IMR-90 (cell line): ENCODE measurements at regions not wholly inside any gene's neighbourhood (a gene's known extent, or its start where the extent isn't known, plus 50 kb on each side); places are given as distances from the start of the nearest gene placed in this dataset.
"Not testable (repeated sequence)": the region's sequence is repeated elsewhere in the genome, so short reads cannot be mapped to it uniquely, and the experiment has no call there.

Source experiments
- ATAC-seq: fragments of 200-7000 bp; cut with Tn5 transposase; 2 replicates; pipeline ENCODE4 v1.9.1; 2020; ENCODE audit warnings: low read depth, mild to moderate bottlenecking, moderate library complexity
- BruUV-seq: library from RNA; stranded (reverse); fragments of 400-500 nt; replicated peaks from 2 replicates; lab custom pipeline; 2021; lab: Mats Ljungman, UMichigan
- CTCF ChIA-PET: fragments of 300-600 bp; formaldehyde crosslinking; extraction: SDS; loops from one replicate; lab custom pipeline; 2021; ENCODE audit warnings: antibody characterized with exemption; lab: Yijun Ruan, JAX
- POLR2A ChIA-PET: fragments of 300-600 bp; sonication (Branson Sonifier 250); formaldehyde crosslinking; loops from one replicate; lab custom pipeline; 2022; ENCODE audit warnings: antibody characterized with exemption; ENCODE audit not compliant: unreplicated experiment; lab: Charles Lee
- DNase-seq: peaks from one replicate; pipeline ENCODE4 v3.0.0; 2013
- H2AFZ ChIP-seq: replicated peaks from 2 replicates; pipeline ENCODE3; 2013; ENCODE audit warnings: low read length, mild to moderate bottlenecking; ENCODE audit not compliant: poor library complexity
- H2AK5ac ChIP-seq: 2 replicates; pipeline ENCODE4 v1.6.1; 2013; ENCODE audit warnings: low read depth, low read length, inconsistent platforms
- H2AK9ac ChIP-seq: replicated peaks from 2 replicates; pipeline ENCODE3; 2013; ENCODE audit warnings: mild to moderate bottlenecking, low read depth, low read length, moderate library complexity; ENCODE audit not compliant: poor library complexity
- H2BK120ac ChIP-seq: 2 replicates; pipeline ENCODE4 v1.6.1; 2013; ENCODE audit warnings: low read depth, low read length, inconsistent platforms
- H2BK15ac ChIP-seq: 3 replicates; pipeline ENCODE4 v1.6.1; 2013; ENCODE audit warnings: low read depth, low read length, inconsistent platforms
- H2BK20ac ChIP-seq: 2 replicates; pipeline ENCODE4 v1.6.1; 2013; ENCODE audit warnings: low read depth, mild to moderate bottlenecking, inconsistent platforms, low read length, moderate library complexity
- H2BK5ac ChIP-seq: 2 replicates; pipeline ENCODE4 v1.6.1; 2013; ENCODE audit warnings: mild to moderate bottlenecking, low read depth, low read length, inconsistent platforms; ENCODE audit not compliant: poor library complexity, severe bottlenecking
- H3K14ac ChIP-seq: replicated peaks from 2 replicates; pipeline ENCODE4 v1.6.1; 2013; ENCODE audit warnings: low read depth, low read length, inconsistent platforms
- H3K18ac ChIP-seq: 2 replicates; pipeline ENCODE4 v1.6.1; 2013; ENCODE audit warnings: low read depth, low read length, control low read depth
- H3K23ac ChIP-seq: 2 replicates; pipeline ENCODE4 v1.6.1; 2013; ENCODE audit warnings: low read depth, low read length, inconsistent platforms
- H3K27ac ChIP-seq: 2 replicates; pipeline ENCODE4 v1.5.1; 2013; ENCODE audit warnings: mild to moderate bottlenecking, control low read depth, low read length; ENCODE audit not compliant: insufficient read depth
- H3K27me3 ChIP-seq: 2 replicates; pipeline ENCODE4 v1.6.1; 2013; ENCODE audit warnings: low read length; ENCODE audit not compliant: control insufficient read depth, insufficient read depth
- H3K36me3 ChIP-seq: 2 replicates; pipeline ENCODE4 v1.6.1; 2013; ENCODE audit warnings: low read length, mixed read lengths; ENCODE audit not compliant: control insufficient read depth, insufficient read depth
- H3K4ac ChIP-seq: 2 replicates; pipeline ENCODE4 v1.6.1; 2013; ENCODE audit warnings: low read depth, low read length, inconsistent platforms
- H3K4me1 ChIP-seq: 2 replicates; pipeline ENCODE4 v1.6.1; 2013; ENCODE audit warnings: low read length, mixed read lengths; ENCODE audit not compliant: control insufficient read depth, insufficient read depth
- H3K4me2 ChIP-seq: 2 replicates; pipeline ENCODE4 v1.6.1; 2013; ENCODE audit warnings: low read depth, mild to moderate bottlenecking, control low read depth, low read length, moderate library complexity
- H3K4me3 ChIP-seq: 2 replicates; pipeline ENCODE4 v1.5.1; 2013; ENCODE audit warnings: low read depth, mild to moderate bottlenecking, control low read depth, low read length, moderate library complexity; ENCODE audit not compliant: insufficient read depth
- H3K56ac ChIP-seq: 2 replicates; pipeline ENCODE4 v1.6.1; 2013; ENCODE audit warnings: low read length, inconsistent platforms; ENCODE audit not compliant: insufficient read depth; ENCODE audit errors: extremely low read depth
- H3K79me1 ChIP-seq, 2 experiments: 2 replicates each; pipeline ENCODE4 v1.6.1; 2013; ENCODE audit warnings: low read length in 2 of 2, inconsistent platforms in 1 of 2, low read depth in 1 of 2
- H3K9ac ChIP-seq: 2 replicates; pipeline ENCODE4 v1.6.1; 2013; ENCODE audit warnings: low read depth, low read length, control low read depth
- H3K9me1 ChIP-seq: 2 replicates; pipeline ENCODE4 v1.6.1; 2013; ENCODE audit warnings: low read length, inconsistent platforms; ENCODE audit not compliant: insufficient read depth
- H3K9me3 ChIP-seq: 2 replicates; pipeline ENCODE4 v1.6.1; 2013; ENCODE audit warnings: low read length; ENCODE audit not compliant: control insufficient read depth, insufficient read depth
- H4K20me1 ChIP-seq: 2 replicates; pipeline ENCODE4 v1.6.1; 2013; ENCODE audit warnings: low read length, inconsistent platforms; ENCODE audit not compliant: insufficient read depth
- H4K5ac ChIP-seq: 2 replicates; pipeline ENCODE4 v1.6.1; 2013; ENCODE audit warnings: mild to moderate bottlenecking, low read depth, low read length, control low read depth
- H4K8ac ChIP-seq, 2 experiments: 2 replicates each; pipeline ENCODE4 v1.6.1; 2013; ENCODE audit warnings: low read depth in 2 of 2, low read length in 2 of 2, control low read depth in 1 of 2, inconsistent platforms in 1 of 2
- H4K91ac ChIP-seq: 2 replicates; pipeline ENCODE4 v1.6.1; 2013; ENCODE audit warnings: low read depth, low read length, inconsistent platforms; ENCODE audit not compliant: insufficient read depth
- WGBS, 2 experiments: methylation state at CpG; one replicate each; pipeline versions ENCODE4 v1.1.5 to v1.1.7; 2013; ENCODE audit warnings: missing lambda C conversion rate in 2 of 2; ENCODE audit not compliant: insufficient read length in 1 of 2; ENCODE audit errors: extremely low coverage in 2 of 2; 5-methylcytosine and 5-hydroxymethylcytosine counted together
- dilution Hi-C: fragments of 300-500 bp; cut with HindIII; formaldehyde crosslinking; loops from one replicate; pipeline ENCODE4 v1.14.3; 2018; ENCODE audit warnings: low sequenced_read_pairs; ENCODE audit not compliant: unreplicated experiment
- in situ Hi-C: fragments of 300-500 bp; cut with MboI; formaldehyde crosslinking; loops from 3 replicates; pipeline ENCODE4 v1.14.3; 2019; ENCODE audit warnings: low sequenced_read_pairs, inconsistent platforms, mixed read lengths
- intact Hi-C: fragments of 100-400 bp; cut with micrococcal nuclease; formaldehyde crosslinking; loops from 2 replicates; pipeline ENCODE4 v1.10.0; 2022

DNA sequence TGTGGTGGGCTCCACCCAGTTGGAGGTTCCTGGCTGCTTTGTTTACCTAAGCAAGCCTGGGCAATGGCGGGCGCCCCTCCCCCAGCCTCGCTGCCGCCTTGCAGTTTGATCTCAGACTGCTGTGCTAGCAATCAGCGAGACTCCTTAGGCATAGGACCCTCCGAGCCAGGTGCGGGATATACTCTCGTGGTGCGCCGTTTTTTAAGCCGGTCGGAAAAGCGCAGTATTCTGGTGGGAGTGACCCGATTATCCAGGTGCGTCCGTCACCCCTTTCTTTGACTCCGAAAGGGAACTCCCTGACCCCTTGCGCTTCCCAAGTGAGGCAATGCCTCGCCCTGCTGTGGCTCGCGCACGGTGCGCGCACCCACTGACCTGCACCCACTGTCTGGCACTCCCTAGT, 1719.9 kb downstream of the BRINP3 start:
- H4K20me1 ChIP-seq, H3K23ac ChIP-seq, POLR2A ChIA-PET, H3K9me1 ChIP-seq, H2BK15ac ChIP-seq, H4K8ac ChIP-seq, H3K4ac ChIP-seq, in situ Hi-C loops, BruUV-seq, H3K18ac ChIP-seq, H3K36me3 ChIP-seq, H4K5ac ChIP-seq, H3K9me3 ChIP-seq, H3K4me3 ChIP-seq, dilution Hi-C loops, intact Hi-C loops, H3K14ac ChIP-seq, H3K4me2 ChIP-seq, DNase-seq, H4K91ac ChIP-seq, H3K4me1 ChIP-seq, H3K56ac ChIP-seq, H2BK20ac ChIP-seq, ATAC-seq, H3K79me1 ChIP-seq, H2AK5ac ChIP-seq, H2BK120ac ChIP-seq, CTCF ChIA-PET, H3K27me3 ChIP-seq, H2AK9ac ChIP-seq, H2AFZ ChIP-seq, H3K9ac ChIP-seq, H2BK5ac ChIP-seq, H3K27ac ChIP-seq: not testable (repeated sequence)
- 94% methylated on average over 10 of the region's 24 CpGs; no CpG with 5 or more reads in 1 of the 2 experiments for WGBS, 2 experiments
